GM23338 (cell line): ENCODE measurements at regions not wholly inside any gene's neighbourhood (a gene's known extent, or its start where the extent isn't known, plus 50 kb on each side); places are given as distances from the start of the nearest gene placed in this dataset.

Experiments
- CTCF ChIP-seq, 2 experiments: fragments of 200-600 bp in 1 of 2; sonication (generic) in 1 of 2; conservative IDR thresholded peaks; 2 replicates each; pipeline versions ENCODE4 v1.5.1 to v1.6.1; 2016 to 2017; ENCODE audit warnings: antibody characterized with exemption in 2 of 2, low read depth in 2 of 2, mild to moderate bottlenecking in 2 of 2, moderate library complexity in 1 of 2
- REST ChIP-seq: IDR thresholded peaks from one replicate; pipeline ENCODE4 v1.6.1; 2018; ENCODE audit warnings: antibody characterized with exemption; ENCODE audit not compliant: unreplicated experiment

GRCh38 chr7:373818-374705 lies 84.1 kb downstream of the FOXL3 start:
- no peak for TF ChIP-seq REST
- TF ChIP-seq CTCF (conservative IDR thresholded peaks at IDR 0.05; ENCODE audit: low read depth in 2 of 2), result no peak
